ENCODE measurements at regions not wholly inside any gene's neighbourhood (a gene's known extent, or its start where the extent isn't known, plus 50 kb on each side); places are given as distances from the start of the nearest gene placed in this dataset.
"Not testable (repeated sequence)": the region's sequence is repeated elsewhere in the genome, so short reads cannot be mapped to it uniquely, and the experiment has no call there.

DNA sequence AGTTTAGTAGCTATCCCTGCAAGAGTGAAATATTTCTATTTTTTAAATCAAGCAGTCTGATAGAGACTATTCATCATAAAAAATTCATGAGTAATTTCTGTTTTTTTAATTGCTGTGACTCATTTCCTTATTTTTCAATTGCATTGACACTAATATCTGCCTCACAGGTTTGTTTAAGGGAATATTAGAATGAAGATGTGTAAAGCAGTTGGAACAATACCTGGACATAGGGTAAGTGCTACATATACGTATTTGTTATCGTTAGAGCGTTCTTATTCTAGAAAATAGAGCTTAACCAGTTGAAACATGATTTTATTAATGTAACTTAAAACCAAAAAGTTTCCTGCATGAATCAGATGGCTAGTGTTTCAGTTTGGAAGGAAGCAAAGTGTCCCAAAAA lies 2211.3 kb downstream of the PCDH7 start:
- no peaks in the 10 kb centered on the region for H3K9me3 ChIP-seq (ENCODE audit: control extremely low read depth in 1 of 5, control insufficient read depth in 4 of 5, insufficient read depth in 2 of 5, low read depth in 1 of 5, low read length in 4 of 5)
- H3K4me3 ChIP-seq (ENCODE audit: control insufficient read depth in 1 of 7, extremely low read depth in 1 of 7, insufficient read depth in 4 of 7, low read depth in 2 of 7, low read length in 6 of 7), result no peak overlapping the region
- no peaks in the 10 kb centered on the region for H3K36me3 ChIP-seq (ENCODE audit: control insufficient read depth in 4 of 4, insufficient read depth in 4 of 4, low read length in 3 of 4)
- POLR2A ChIA-PET, result no interaction called here
- no peaks in the 10 kb centered on the region for H3K27me3 ChIP-seq (replicated peaks in 2 of 5; ENCODE audit: control insufficient read depth in 4 of 5, insufficient read depth in 5 of 5, low read length in 4 of 5)
- WGBS (ENCODE audit: insufficient coverage), result no CpG with 5 or more reads among the region's 3 CpGs
- H3K27ac ChIP-seq (ENCODE audit: insufficient read depth in 1 of 2, low read depth in 1 of 2, low read length in 2 of 2, poor library complexity in 1 of 2, severe bottlenecking in 2 of 2), result no peak overlapping the region
- no peaks in the 10 kb centered on the region for H3K4me1 ChIP-seq (ENCODE audit: control extremely low read depth in 1 of 4, control insufficient read depth in 4 of 4, insufficient read depth in 4 of 4, low read length in 3 of 4)
- DNase-seq, result no peak
- CTCF ChIA-PET, result no interaction called here

DNA sequence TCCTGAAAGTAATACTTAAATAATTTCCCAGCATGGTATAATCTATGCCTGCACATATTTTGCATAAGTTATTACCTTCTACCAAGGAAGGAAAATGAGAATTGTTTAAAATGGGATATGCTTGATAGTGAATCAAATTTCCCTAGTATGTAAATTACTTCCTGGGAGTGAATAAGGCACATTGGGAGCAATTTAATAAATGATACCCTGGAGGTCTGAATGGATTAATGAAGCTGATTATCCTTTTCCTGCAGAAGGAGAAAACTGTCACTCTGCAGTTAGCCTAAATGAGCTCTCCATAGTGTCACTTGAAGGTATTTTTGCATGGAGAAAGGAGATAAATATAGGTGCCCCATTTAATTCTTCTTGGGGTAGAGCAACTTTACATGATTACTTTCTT lies 2212.0 kb downstream of the PCDH7 start:
- CTCF ChIA-PET, result no interaction called here
- POLR2A ChIA-PET, result no interaction called here
- Histone ChIP-seq H3K27ac (ENCODE audit: insufficient read depth in 1 of 2, low read depth in 1 of 2, low read length in 2 of 2, poor library complexity in 1 of 2, severe bottlenecking in 2 of 2) (no peak overlapping the region), H3K9me3 (ENCODE audit: control extremely low read depth in 1 of 5, control insufficient read depth in 4 of 5, insufficient read depth in 2 of 5, low read depth in 1 of 5, low read length in 4 of 5) (no peaks in the 10 kb centered on the region), H3K4me3 (ENCODE audit: control insufficient read depth in 1 of 7, extremely low read depth in 1 of 7, insufficient read depth in 4 of 7, low read depth in 2 of 7, low read length in 6 of 7) (no peak overlapping the region), H3K27me3 (replicated peaks in 2 of 5; ENCODE audit: control insufficient read depth in 4 of 5, insufficient read depth in 5 of 5, low read length in 4 of 5) (no peaks in the 10 kb centered on the region), H3K4me1 (ENCODE audit: control extremely low read depth in 1 of 4, control insufficient read depth in 4 of 4, insufficient read depth in 4 of 4, low read length in 3 of 4) (no peaks in the 10 kb centered on the region), H3K36me3 (ENCODE audit: control insufficient read depth in 4 of 4, insufficient read depth in 4 of 4, low read length in 3 of 4) (no peaks in the 10 kb centered on the region)
- DNase-seq, result no peak

DNA sequence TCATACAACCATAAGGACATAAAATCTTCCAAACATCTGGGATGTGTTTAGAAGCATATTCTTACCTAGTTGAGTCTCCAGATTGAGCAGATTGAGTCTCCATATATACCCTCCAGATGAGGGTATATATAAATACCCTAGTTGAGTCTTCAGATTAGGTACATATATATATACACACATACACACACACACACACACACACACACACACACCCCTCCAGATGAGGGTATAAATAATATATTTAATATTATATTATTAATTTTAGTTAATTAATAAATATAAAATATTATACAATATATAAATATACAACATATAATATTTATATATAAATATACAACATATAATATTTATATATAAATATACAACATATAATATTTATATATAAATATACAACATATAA lies 2219.1 kb downstream of the PCDH7 start:
- POLR2A ChIA-PET; H3K9me3 ChIP-seq (ENCODE audit: control extremely low read depth in 1 of 5, control insufficient read depth in 4 of 5, insufficient read depth in 2 of 5, low read depth in 1 of 5, low read length in 4 of 5); H3K36me3 ChIP-seq (ENCODE audit: control insufficient read depth in 4 of 4, insufficient read depth in 4 of 4, low read length in 3 of 4); H3K4me1 ChIP-seq (ENCODE audit: control extremely low read depth in 1 of 4, control insufficient read depth in 4 of 4, insufficient read depth in 4 of 4, low read length in 3 of 4); H3K27me3 ChIP-seq (replicated peaks in 2 of 5; ENCODE audit: control insufficient read depth in 4 of 5, insufficient read depth in 5 of 5, low read length in 4 of 5); H3K4me3 ChIP-seq (ENCODE audit: control insufficient read depth in 1 of 7, extremely low read depth in 1 of 7, insufficient read depth in 4 of 7, low read depth in 2 of 7, low read length in 6 of 7); H3K27ac ChIP-seq (ENCODE audit: insufficient read depth in 1 of 2, low read depth in 1 of 2, low read length in 2 of 2, poor library complexity in 1 of 2, severe bottlenecking in 2 of 2); DNase-seq; CTCF ChIA-PET: not testable (repeated sequence)

DNA sequence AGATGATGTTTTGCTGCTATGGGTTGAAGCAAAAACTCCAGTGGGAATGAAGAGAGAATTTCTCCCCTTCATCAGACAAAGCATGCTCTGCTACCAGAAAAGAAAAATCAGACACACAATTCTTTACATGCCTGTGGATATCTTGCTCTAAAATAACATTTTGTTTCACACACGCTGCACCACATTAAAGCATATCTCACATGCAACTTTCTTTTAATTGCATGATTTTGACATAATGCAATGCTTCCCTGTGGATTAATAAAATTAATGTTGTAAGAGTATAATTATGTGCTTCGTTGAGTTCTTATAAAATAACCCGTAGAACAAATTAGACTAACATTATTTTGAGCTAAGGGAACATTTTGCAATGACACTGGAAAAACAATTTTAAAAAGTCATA lies 2230.7 kb downstream of the PCDH7 start:
- Histone ChIP-seq H3K9me3 (ENCODE audit: control extremely low read depth in 1 of 5, control insufficient read depth in 4 of 5, insufficient read depth in 2 of 5, low read depth in 1 of 5, low read length in 4 of 5) (peaks cover 0 to 2% (median 0%) of the 10 kb centered on the region in 5 experiments), H3K36me3 (ENCODE audit: control insufficient read depth in 4 of 4, insufficient read depth in 4 of 4, low read length in 3 of 4) (no peaks in the 10 kb centered on the region), H3K27me3 (replicated peaks in 2 of 5; ENCODE audit: control insufficient read depth in 4 of 5, insufficient read depth in 5 of 5, low read length in 4 of 5) (no peaks in the 10 kb centered on the region), H3K4me3 (ENCODE audit: control insufficient read depth in 1 of 7, extremely low read depth in 1 of 7, insufficient read depth in 4 of 7, low read depth in 2 of 7, low read length in 6 of 7) (no peak overlapping the region), H3K4me1 (ENCODE audit: control extremely low read depth in 1 of 4, control insufficient read depth in 4 of 4, insufficient read depth in 4 of 4, low read length in 3 of 4) (no peaks in the 10 kb centered on the region), H3K27ac (ENCODE audit: insufficient read depth in 1 of 2, low read depth in 1 of 2, low read length in 2 of 2, poor library complexity in 1 of 2, severe bottlenecking in 2 of 2) (no peak overlapping the region)
- ChIA-PET CTCF (no interaction called here), POLR2A (no interaction called here)
- no peak for DNase-seq
- WGBS (ENCODE audit: insufficient coverage), result no CpG with 5 or more reads among the region's 3 CpGs

DNA sequence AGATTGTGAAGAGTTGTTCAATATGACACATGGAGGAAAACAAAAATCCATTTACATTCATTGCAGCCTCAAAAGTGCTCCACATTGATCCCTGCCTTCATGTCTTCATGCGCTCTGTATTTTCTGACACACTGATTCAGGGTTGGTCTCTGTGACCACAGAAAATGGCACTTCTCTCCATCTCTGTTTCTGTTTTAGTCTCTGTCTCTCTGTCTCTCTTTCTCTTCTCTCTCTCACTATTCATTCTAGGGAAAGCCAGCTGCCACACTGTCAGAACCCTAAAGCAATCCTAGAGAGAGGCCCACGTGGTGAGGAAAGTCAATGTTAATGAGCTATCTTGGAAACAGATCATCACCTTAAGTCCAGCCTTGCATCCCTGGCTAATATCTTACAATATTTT lies 2238.4 kb downstream of the PCDH7 start:
- 100% methylated on average over 1 of the region's 2 CpGs for WGBS (ENCODE audit: insufficient coverage)
- no peaks in the 10 kb centered on the region for H3K9me3 ChIP-seq (ENCODE audit: control extremely low read depth in 1 of 5, control insufficient read depth in 4 of 5, insufficient read depth in 2 of 5, low read depth in 1 of 5, low read length in 4 of 5)
- no peaks in the 10 kb centered on the region for H3K27me3 ChIP-seq (replicated peaks in 2 of 5; ENCODE audit: control insufficient read depth in 4 of 5, insufficient read depth in 5 of 5, low read length in 4 of 5)
- H3K4me1 ChIP-seq (ENCODE audit: control extremely low read depth in 1 of 4, control insufficient read depth in 4 of 4, insufficient read depth in 4 of 4, low read length in 3 of 4), result no peaks in the 10 kb centered on the region
- CTCF ChIA-PET, result no interaction called here
- H3K36me3 ChIP-seq (ENCODE audit: control insufficient read depth in 4 of 4, insufficient read depth in 4 of 4, low read length in 3 of 4), result no peaks in the 10 kb centered on the region
- no peak overlapping the region for H3K4me3 ChIP-seq (ENCODE audit: control insufficient read depth in 1 of 7, extremely low read depth in 1 of 7, insufficient read depth in 4 of 7, low read depth in 2 of 7, low read length in 6 of 7)
- POLR2A ChIA-PET, result no interaction called here
- DNase-seq, result no peak
- no peak overlapping the region for H3K27ac ChIP-seq (ENCODE audit: insufficient read depth in 1 of 2, low read depth in 1 of 2, low read length in 2 of 2, poor library complexity in 1 of 2, severe bottlenecking in 2 of 2)

DNA sequence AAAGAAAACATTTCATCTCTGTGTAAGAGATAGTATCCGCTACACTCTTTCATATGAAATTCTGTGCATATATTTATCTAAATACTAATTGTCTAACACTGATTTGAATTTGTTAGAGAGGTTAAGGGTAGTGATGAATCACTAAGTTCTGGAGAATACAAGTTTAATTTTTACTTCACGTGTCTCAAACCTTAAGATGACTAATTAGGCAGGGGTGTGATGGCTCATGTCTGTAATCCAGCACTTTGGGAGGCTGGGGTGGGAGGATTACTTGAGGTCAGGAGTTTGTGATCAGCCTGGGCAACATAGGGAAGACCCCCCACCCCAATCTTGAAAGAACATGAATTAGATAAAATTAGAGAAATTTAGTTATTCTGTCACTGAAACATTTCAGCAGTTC lies 2241.9 kb downstream of the PCDH7 start:
- no peak overlapping the region for H3K4me3 ChIP-seq (ENCODE audit: control insufficient read depth in 1 of 7, extremely low read depth in 1 of 7, insufficient read depth in 4 of 7, low read depth in 2 of 7, low read length in 6 of 7)
- no peak for DNase-seq
- H3K27me3 ChIP-seq (replicated peaks in 2 of 5; ENCODE audit: control insufficient read depth in 4 of 5, insufficient read depth in 5 of 5, low read length in 4 of 5), result no peaks in the 10 kb centered on the region
- H3K4me1 ChIP-seq (ENCODE audit: control extremely low read depth in 1 of 4, control insufficient read depth in 4 of 4, insufficient read depth in 4 of 4, low read length in 3 of 4), result no peaks in the 10 kb centered on the region
- no peaks in the 10 kb centered on the region for H3K36me3 ChIP-seq (ENCODE audit: control insufficient read depth in 4 of 4, insufficient read depth in 4 of 4, low read length in 3 of 4)
- 100% methylated on average over 1 of the region's 2 CpGs for WGBS (ENCODE audit: insufficient coverage)
- no peak overlapping the region for H3K27ac ChIP-seq (ENCODE audit: insufficient read depth in 1 of 2, low read depth in 1 of 2, low read length in 2 of 2, poor library complexity in 1 of 2, severe bottlenecking in 2 of 2)
- POLR2A ChIA-PET, result no interaction called here
- CTCF ChIA-PET, result no interaction called here
- H3K9me3 ChIP-seq (ENCODE audit: control extremely low read depth in 1 of 5, control insufficient read depth in 4 of 5, insufficient read depth in 2 of 5, low read depth in 1 of 5, low read length in 4 of 5), result no peaks in the 10 kb centered on the region

DNA sequence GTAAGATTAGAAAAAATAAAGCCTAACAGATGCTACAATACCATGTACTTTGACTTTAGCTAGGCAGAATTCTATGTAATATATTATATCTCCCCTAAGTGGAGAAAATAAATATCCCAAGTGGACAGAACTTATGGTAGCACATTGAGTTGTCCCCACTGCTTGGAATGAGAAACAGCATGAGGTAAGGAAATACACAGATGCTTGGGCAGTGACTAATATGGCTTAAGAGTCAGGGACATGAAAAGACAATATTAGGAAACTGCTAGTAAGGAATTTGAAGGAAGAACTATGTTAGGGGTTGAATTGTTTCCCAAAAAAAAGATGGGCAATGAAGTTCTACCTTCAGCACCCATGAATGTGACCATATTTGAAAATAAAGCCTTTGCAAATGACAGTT lies 2265.1 kb downstream of the PCDH7 start:
- no peak for DNase-seq
- CTCF ChIA-PET, result no interaction called here

DNA sequence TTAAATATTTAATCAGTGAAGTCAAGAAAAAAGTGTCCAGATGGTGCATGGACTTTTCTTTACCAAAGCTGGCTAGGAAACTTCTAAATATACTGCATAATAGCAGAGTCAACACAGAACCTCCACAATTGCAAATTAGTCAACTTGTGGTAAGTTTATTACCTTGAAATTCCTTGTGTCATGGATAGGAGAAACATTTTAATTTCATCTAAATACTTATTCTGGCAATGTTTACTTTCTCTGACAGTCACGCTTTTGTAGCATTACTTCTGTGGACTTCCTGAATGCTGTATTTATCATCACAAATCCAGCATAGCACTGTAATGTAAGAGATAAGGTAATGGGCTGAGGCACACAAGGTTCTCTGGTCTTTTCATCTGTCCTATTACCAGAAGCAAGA lies 2266.1 kb downstream of the PCDH7 start:
- no peak for DNase-seq
- Histone ChIP-seq H3K27ac (ENCODE audit: insufficient read depth in 1 of 2, low read depth in 1 of 2, low read length in 2 of 2, poor library complexity in 1 of 2, severe bottlenecking in 2 of 2) (no peak overlapping the region), H3K36me3 (ENCODE audit: control insufficient read depth in 4 of 4, insufficient read depth in 4 of 4, low read length in 3 of 4) (no peaks in the 10 kb centered on the region), H3K27me3 (replicated peaks in 2 of 5; ENCODE audit: control insufficient read depth in 4 of 5, insufficient read depth in 5 of 5, low read length in 4 of 5) (no peaks in the 10 kb centered on the region), H3K9me3 (ENCODE audit: control extremely low read depth in 1 of 5, control insufficient read depth in 4 of 5, insufficient read depth in 2 of 5, low read depth in 1 of 5, low read length in 4 of 5) (no peaks in the 10 kb centered on the region), H3K4me3 (ENCODE audit: control insufficient read depth in 1 of 7, extremely low read depth in 1 of 7, insufficient read depth in 4 of 7, low read depth in 2 of 7, low read length in 6 of 7) (no peak overlapping the region), H3K4me1 (ENCODE audit: control extremely low read depth in 1 of 4, control insufficient read depth in 4 of 4, insufficient read depth in 4 of 4, low read length in 3 of 4) (no peaks in the 10 kb centered on the region)
- no CpG with 5 or more reads among the region's 1 CpG for WGBS (ENCODE audit: insufficient coverage)
- CTCF ChIA-PET, result no interaction called here
- POLR2A ChIA-PET, result no interaction called here

More for the DNA sequence above, 2265.1 kb downstream of the PCDH7 start:
- POLR2A ChIA-PET, result no interaction called here
- no peaks in the 10 kb centered on the region for H3K9me3 ChIP-seq (ENCODE audit: control extremely low read depth in 1 of 5, control insufficient read depth in 4 of 5, insufficient read depth in 2 of 5, low read depth in 1 of 5, low read length in 4 of 5)
- H3K27me3 ChIP-seq (replicated peaks in 2 of 5; ENCODE audit: control insufficient read depth in 4 of 5, insufficient read depth in 5 of 5, low read length in 4 of 5), result no peaks in the 10 kb centered on the region
- H3K4me3 ChIP-seq (ENCODE audit: control insufficient read depth in 1 of 7, extremely low read depth in 1 of 7, insufficient read depth in 4 of 7, low read depth in 2 of 7, low read length in 6 of 7), result no peak overlapping the region
- no peaks in the 10 kb centered on the region for H3K36me3 ChIP-seq (ENCODE audit: control insufficient read depth in 4 of 4, insufficient read depth in 4 of 4, low read length in 3 of 4)
- no peaks in the 10 kb centered on the region for H3K4me1 ChIP-seq (ENCODE audit: control extremely low read depth in 1 of 4, control insufficient read depth in 4 of 4, insufficient read depth in 4 of 4, low read length in 3 of 4)
- H3K27ac ChIP-seq (ENCODE audit: insufficient read depth in 1 of 2, low read depth in 1 of 2, low read length in 2 of 2, poor library complexity in 1 of 2, severe bottlenecking in 2 of 2), result no peak overlapping the region

All from common myeloid progenitor, CD34-positive (primary cell).